HEK293 (cell line): ENCODE measurements at regions not wholly inside any gene's neighbourhood (a gene's known extent, or its start where the extent isn't known, plus 50 kb on each side); places are given as distances from the start of the nearest gene placed in this dataset.

ENCODE experiments used
- CTCF ChIA-PET: fragments of 350-600 bp; formaldehyde crosslinking; extraction: SDS; loops from one replicate; lab custom pipeline; 2021; ENCODE audit warnings: antibody characterized with exemption; lab: Yijun Ruan, JAX
- POLR2A ChIA-PET: fragments of 300-600 bp; formaldehyde crosslinking; extraction: SDS; loops from one replicate; lab custom pipeline; 2020; ENCODE audit warnings: antibody characterized with exemption, inconsistent platforms; lab: Yijun Ruan, JAX
- H3K27ac ChIP-seq: fragments of 200-500 bp; sonication (Bioruptor generic); 2 replicates; pipeline ENCODE4 v1.5.1; 2014; ENCODE audit warnings: low read depth, low read length, control low read depth, inconsistent platforms; ENCODE audit errors: extremely low read depth
- H3K36me3 ChIP-seq, 2 experiments: fragments of 200-500 bp in 1 of 2; sonication (Bioruptor generic) in 1 of 2; 1 replicate in 1 of 2; 2 replicates in 1 of 2; pipeline ENCODE4 v1.5.1; 2014 to 2017; ENCODE audit warnings: inconsistent platforms in 2 of 2, low read length in 2 of 2; ENCODE audit not compliant: control insufficient read depth in 2 of 2, insufficient read depth in 1 of 2
- H3K4me1 ChIP-seq: fragments of 200-500 bp; sonication (Bioruptor generic); 2 replicates; pipeline ENCODE4 v1.5.1; 2014; ENCODE audit warnings: mild to moderate bottlenecking, low read length, inconsistent platforms; ENCODE audit not compliant: control insufficient read depth, insufficient read depth
- H3K4me3 ChIP-seq: 2 replicates; pipeline ENCODE4 v1.5.1; 2011; ENCODE audit warnings: low read depth, mild to moderate bottlenecking, control low read depth, low read length, moderate library complexity
- H3K9me3 ChIP-seq: fragments of 200-500 bp; sonication (Bioruptor generic); 2 replicates; pipeline ENCODE4 v1.5.1; 2014; ENCODE audit warnings: low read depth, low read length, inconsistent platforms; ENCODE audit not compliant: control insufficient read depth, insufficient read depth
- KLF10 ChIP-seq: fragments of 450-650 bp; IDR thresholded peaks from 2 replicates; pipeline ENCODE4 v1.5.1; 2018; ENCODE audit warnings: missing biosample characterization, mild to moderate bottlenecking, missing genetic modification characterization
- MEIS1 ChIP-seq: sonication (generic); formaldehyde crosslinking; IDR thresholded peaks from 2 replicates; pipeline ENCODE4 v1.8.1; 2022; ENCODE audit warnings: missing genetic modification reagents, mild to moderate bottlenecking, borderline replicate concordance
- SP3 ChIP-seq: fragments of 450-650 bp; formaldehyde crosslinking; IDR thresholded peaks from 2 replicates; pipeline ENCODE4 v1.5.1; 2016; ENCODE audit warnings: missing biosample characterization, missing genetic modification characterization
- ZNF350 ChIP-seq: fragments of 450-650 bp; formaldehyde crosslinking; IDR thresholded peaks from 2 replicates; pipeline ENCODE4 v1.5.0; 2017; ENCODE audit warnings: missing biosample characterization, mild to moderate bottlenecking, missing genetic modification characterization
- ZNF366 ChIP-seq: fragments of 450-650 bp; formaldehyde crosslinking; conservative IDR thresholded peaks from 2 replicates; pipeline ENCODE4 v1.5.1; 2016; ENCODE audit warnings: missing biosample characterization, missing genetic modification characterization
- ZNF423 ChIP-seq: fragments of 450-650 bp; formaldehyde crosslinking; IDR thresholded peaks from 2 replicates; pipeline ENCODE4 v1.5.1; 2016; ENCODE audit warnings: missing biosample characterization, missing genetic modification characterization
- ZNF791 ChIP-seq: fragments of 450-650 bp; formaldehyde crosslinking; IDR thresholded peaks from 2 replicates; pipeline ENCODE4 v1.5.1; 2016; ENCODE audit warnings: missing biosample characterization, missing genetic modification characterization
- TF ChIP-seq, protein P1 (sequence below): fragments of 450-650 bp; formaldehyde crosslinking; IDR thresholded peaks from 2 replicates; pipeline ENCODE4 v1.5.1; 2016; ENCODE audit warnings: missing biosample characterization, missing genetic modification characterization
- TF ChIP-seq, protein P2 (sequence below): fragments of 450-650 bp; formaldehyde crosslinking; IDR thresholded peaks from 2 replicates; pipeline ENCODE4 v1.5.1; 2016; ENCODE audit warnings: missing biosample characterization, missing genetic modification characterization
- TF ChIP-seq, protein P3 (sequence below): fragments of 450-650 bp; formaldehyde crosslinking; conservative IDR thresholded peaks from 2 replicates; pipeline ENCODE4 v1.5.1; 2016; ENCODE audit warnings: low read depth, missing biosample characterization, missing genetic modification characterization
- TF ChIP-seq, protein P4 (sequence below): fragments of 450-650 bp; formaldehyde crosslinking; IDR thresholded peaks from 2 replicates; pipeline ENCODE4 v1.5.1; 2017; ENCODE audit warnings: missing biosample characterization, mild to moderate bottlenecking, missing genetic modification characterization, moderate library complexity
- TF ChIP-seq, protein P5 (sequence below): fragments of 450-650 bp; formaldehyde crosslinking; IDR thresholded peaks from 2 replicates; pipeline ENCODE4 v1.5.1; 2017; ENCODE audit warnings: missing biosample characterization, missing genetic modification characterization

DNA sequence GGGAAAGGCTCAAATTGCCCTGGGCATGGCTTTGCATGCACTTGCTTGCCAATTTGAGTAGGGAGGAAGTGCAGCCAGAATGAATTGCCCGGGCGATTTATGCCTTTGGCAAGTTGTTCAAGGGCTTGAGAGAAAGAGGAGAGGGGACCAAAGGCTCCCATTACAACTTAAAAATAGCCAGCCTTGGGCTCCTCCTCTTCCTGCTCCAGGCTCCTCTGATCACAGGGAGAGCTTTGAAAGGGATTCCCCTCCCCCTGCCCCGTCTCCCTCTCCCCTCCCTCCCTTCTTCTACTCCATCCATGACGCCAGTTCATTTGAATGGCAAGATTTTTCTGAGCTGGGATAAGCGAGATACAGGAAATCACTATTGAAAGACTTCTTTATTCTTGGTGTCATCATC is 304.9 kb upstream of the JAG1 start (continued):
- TF ChIP-seq ZNF423 (no peak), ZNF366 (no peak), MEIS1 (CRISPR knock-in tag) (no peak), ZNF350 (no peak), ZNF791 (tag by site-specific recombination) (no peak), SP3 (tag by site-specific recombination) (no peak)
- TF ChIP-seq, protein P1, sequence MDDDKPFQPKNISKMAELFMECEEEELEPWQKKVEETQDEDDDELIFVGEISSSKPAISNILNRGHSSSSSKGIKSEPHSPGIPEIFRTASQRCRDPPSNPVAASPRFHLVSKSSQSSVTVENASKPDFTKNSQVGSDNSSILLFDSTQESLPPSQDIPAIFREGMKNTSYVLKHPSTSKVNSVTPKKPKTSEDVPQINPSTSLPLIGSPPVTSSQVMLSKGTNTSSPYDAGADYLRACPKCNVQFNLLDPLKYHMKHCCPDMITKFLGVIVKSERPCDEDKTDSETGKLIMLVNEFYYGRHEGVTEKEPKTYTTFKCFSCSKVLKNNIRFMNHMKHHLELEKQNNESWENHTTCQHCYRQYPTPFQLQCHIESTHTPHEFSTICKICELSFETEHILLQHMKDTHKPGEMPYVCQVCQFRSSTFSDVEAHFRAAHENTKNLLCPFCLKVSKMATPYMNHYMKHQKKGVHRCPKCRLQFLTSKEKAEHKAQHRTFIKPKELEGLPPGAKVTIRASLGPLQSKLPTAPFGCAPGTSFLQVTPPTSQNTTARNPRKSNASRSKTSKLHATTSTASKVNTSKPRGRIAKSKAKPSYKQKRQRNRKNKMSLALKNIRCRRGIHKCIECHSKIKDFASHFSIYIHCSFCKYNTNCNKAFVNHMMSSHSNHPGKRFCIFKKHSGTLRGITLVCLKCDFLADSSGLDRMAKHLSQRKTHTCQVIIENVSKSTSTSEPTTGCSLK (tag by site-specific recombination) = no peak
- TF ChIP-seq, protein P2, sequence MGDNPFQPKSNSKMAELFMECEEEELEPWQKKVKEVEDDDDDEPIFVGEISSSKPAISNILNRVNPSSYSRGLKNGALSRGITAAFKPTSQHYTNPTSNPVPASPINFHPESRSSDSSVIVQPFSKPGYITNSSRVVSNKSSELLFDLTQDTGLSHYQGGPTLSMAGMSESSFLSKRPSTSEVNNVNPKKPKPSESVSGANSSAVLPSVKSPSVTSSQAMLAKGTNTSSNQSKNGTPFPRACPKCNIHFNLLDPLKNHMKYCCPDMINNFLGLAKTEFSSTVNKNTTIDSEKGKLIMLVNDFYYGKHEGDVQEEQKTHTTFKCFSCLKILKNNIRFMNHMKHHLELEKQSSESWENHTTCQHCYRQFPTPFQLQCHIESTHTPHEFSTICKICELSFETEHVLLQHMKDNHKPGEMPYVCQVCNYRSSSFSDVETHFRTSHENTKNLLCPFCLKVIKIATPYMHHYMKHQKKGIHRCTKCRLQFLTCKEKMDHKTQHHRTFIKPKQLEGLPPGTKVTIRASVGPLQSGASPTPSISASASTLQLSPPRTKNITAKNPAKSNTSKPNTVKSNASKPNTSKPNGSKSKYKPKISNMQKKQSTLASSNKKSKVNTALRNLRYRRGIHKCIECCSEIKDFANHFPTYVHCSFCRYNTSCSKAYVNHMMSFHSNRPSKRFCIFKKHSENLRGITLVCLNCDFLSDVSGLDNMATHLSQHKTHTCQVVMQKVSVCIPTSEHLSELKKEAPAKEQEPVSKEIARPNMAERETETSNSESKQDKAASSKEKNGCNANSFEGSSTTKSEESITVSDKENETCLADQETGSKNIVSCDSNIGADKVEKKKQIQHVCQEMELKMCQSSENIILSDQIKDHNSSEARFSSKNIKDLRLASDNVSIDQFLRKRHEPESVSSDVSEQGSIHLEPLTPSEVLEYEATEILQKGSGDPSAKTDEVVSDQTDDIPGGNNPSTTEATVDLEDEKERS (tag by site-specific recombination) = no peak
- TF ChIP-seq, protein P3, sequence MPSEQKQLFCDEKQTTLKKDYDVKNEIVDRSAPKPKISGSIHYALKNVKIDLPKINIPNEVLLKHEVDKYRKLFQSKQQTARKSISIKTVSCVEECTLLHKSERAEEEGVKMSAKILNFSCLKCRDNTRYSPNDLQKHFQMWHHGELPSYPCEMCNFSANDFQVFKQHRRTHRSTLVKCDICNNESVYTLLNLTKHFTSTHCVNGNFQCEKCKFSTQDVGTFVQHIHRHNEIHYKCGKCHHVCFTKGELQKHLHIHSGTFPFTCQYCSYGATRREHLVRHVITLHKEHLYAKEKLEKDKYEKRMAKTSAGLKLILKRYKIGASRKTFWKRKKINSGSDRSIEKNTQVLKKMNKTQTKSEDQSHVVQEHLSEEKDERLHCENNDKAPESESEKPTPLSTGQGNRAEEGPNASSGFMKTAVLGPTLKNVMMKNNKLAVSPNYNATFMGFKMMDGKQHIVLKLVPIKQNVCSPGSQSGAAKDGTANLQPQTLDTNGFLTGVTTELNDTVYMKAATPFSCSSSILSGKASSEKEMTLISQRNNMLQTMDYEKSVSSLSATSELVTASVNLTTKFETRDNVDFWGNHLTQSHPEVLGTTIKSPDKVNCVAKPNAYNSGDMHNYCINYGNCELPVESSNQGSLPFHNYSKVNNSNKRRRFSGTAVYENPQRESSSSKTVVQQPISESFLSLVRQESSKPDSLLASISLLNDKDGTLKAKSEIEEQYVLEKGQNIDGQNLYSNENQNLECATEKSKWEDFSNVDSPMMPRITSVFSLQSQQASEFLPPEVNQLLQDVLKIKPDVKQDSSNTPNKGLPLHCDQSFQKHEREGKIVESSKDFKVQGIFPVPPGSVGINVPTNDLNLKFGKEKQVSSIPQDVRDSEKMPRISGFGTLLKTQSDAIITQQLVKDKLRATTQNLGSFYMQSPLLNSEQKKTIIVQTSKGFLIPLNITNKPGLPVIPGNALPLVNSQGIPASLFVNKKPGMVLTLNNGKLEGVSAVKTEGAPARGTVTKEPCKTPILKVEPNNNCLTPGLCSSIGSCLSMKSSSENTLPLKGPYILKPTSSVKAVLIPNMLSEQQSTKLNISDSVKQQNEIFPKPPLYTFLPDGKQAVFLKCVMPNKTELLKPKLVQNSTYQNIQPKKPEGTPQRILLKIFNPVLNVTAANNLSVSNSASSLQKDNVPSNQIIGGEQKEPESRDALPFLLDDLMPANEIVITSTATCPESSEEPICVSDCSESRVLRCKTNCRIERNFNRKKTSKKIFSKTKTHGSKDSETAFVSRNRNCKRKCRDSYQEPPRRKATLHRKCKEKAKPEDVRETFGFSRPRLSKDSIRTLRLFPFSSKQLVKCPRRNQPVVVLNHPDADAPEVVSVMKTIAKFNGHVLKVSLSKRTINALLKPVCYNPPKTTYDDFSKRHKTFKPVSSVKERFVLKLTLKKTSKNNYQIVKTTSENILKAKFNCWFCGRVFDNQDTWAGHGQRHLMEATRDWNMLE = no peak

DNA sequence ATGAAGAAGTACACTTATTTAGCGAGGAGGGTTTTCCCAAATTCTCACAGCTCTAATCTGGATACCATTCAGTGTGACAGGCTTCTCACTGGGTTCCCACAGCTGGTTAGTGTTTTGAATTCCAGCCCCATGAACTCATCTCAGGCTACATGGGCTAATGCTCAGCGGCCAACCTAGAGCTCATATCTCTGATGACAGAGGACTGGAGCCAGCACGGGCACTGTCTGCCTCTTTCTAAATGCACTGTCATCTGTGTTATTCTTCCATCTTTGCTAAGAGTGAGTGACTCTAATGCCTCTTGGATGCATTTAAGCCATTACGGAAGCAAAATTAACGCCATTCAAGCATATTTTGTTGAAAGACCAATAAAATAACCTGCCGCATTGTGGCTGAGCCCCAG is 308.9 kb upstream of the JAG1 start:
- TF ChIP-seq, protein P4, sequence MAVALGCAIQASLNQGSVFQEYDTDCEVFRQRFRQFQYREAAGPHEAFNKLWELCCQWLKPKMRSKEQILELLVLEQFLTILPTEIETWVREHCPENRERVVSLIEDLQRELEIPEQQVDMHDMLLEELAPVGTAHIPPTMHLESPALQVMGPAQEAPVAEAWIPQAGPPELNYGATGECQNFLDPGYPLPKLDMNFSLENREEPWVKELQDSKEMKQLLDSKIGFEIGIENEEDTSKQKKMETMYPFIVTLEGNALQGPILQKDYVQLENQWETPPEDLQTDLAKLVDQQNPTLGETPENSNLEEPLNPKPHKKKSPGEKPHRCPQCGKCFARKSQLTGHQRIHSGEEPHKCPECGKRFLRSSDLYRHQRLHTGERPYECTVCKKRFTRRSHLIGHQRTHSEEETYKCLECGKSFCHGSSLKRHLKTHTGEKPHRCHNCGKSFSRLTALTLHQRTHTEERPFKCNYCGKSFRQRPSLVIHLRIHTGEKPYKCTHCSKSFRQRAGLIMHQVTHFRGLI (tag by site-specific recombination) = peak; percentile 17; the same call in 1 of the 2 replicates
- TF ChIP-seq KLF10 = no peak
- TF ChIP-seq, protein P5, sequence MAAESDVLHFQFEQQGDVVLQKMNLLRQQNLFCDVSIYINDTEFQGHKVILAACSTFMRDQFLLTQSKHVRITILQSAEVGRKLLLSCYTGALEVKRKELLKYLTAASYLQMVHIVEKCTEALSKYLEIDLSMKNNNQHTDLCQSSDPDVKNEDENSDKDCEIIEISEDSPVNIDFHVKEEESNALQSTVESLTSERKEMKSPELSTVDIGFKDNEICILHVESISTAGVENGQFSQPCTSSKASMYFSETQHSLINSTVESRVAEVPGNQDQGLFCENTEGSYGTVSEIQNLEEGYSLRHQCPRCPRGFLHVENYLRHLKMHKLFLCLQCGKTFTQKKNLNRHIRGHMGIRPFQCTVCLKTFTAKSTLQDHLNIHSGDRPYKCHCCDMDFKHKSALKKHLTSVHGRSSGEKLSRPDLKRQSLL (tag by site-specific recombination) = 0 out of 2 replicates have a peak, but pooled peaks have one; percentile 7
- Histone ChIP-seq H3K27ac (no peak overlapping the region), H3K4me1 (no peaks in the 10 kb centered on the region), H3K9me3 (no peaks in the 10 kb centered on the region), H3K4me3 (no peak overlapping the region), H3K36me3 (no peaks in the 10 kb centered on the region)
- ChIA-PET CTCF (interaction anchor here (0.8 kb wide), 1 partner anchor 19 kb away, joined by 3 read pairs; no protein-coding TSS in a partner anchor), POLR2A (interaction anchor here (1.1 kb wide), 1 partner anchor 25 kb away, joined by 7 read pairs; no protein-coding TSS in a partner anchor)
